Neural cell (in vitro differentiated cells): ENCODE measurements at regions not wholly inside any gene's neighbourhood (a gene's known extent, or its start where the extent isn't known, plus 50 kb on each side); places are given as distances from the start of the nearest gene placed in this dataset.

Experiments
- H2AFZ ChIP-seq: fragments of 200-600, 300-800 bp; sonication (generic), shearing (Covaris generic); 2 replicates; pipeline ENCODE4 v1.6.0; 2014; ENCODE audit warnings: low read depth, mild to moderate bottlenecking, antibody characterized with exemption, low read length, moderate library complexity
- H3F3A ChIP-seq: fragments of 200-600 bp; shearing (Covaris generic); 2 replicates; pipeline ENCODE4 v1.6.1; 2016; ENCODE audit warnings: mild to moderate bottlenecking, moderate library complexity, mixed read lengths, antibody characterized with exemption, low read length; ENCODE audit not compliant: insufficient read depth, poor library complexity, severe bottlenecking
- H3K27ac ChIP-seq: fragments of 200-600, 300-800 bp; sonication (generic), shearing (Covaris generic); 2 replicates; pipeline ENCODE4 v1.5.1; 2014; ENCODE audit warnings: mild to moderate bottlenecking, low read length, moderate library complexity
- H3K27me3 ChIP-seq: fragments of 300-800, 200-600 bp; sonication (generic), shearing (Covaris generic); 2 replicates; pipeline ENCODE4 v1.6.0; 2014; ENCODE audit warnings: mild to moderate bottlenecking, low read depth, low read length, moderate library complexity; ENCODE audit not compliant: insufficient read depth
- H3K36me3 ChIP-seq: fragments of 300-800, 200-600 bp; sonication (generic), shearing (Covaris generic); 2 replicates; pipeline ENCODE4 v1.5.1; 2014; ENCODE audit warnings: mild to moderate bottlenecking, antibody characterized with exemption, low read length, moderate library complexity; ENCODE audit not compliant: insufficient read depth
- H3K4me2 ChIP-seq: fragments of 300-800, 200-600 bp; sonication (generic), shearing (Covaris generic); 2 replicates; pipeline ENCODE4 v1.6.0; 2014; ENCODE audit warnings: mild to moderate bottlenecking, low read length
- H3K4me3 ChIP-seq: fragments of 300-800, 200-600 bp; sonication (generic), shearing (Covaris generic); 2 replicates; pipeline ENCODE4 v1.5.1; 2014; ENCODE audit warnings: mild to moderate bottlenecking, low read length, moderate library complexity
- H3K79me2 ChIP-seq: fragments of 200-600 bp; shearing (Covaris generic); replicated peaks from 2 replicates; pipeline ENCODE4 v1.6.0; 2014; ENCODE audit warnings: mild to moderate bottlenecking, low read length, moderate library complexity; ENCODE audit not compliant: insufficient read depth
- H3K9ac ChIP-seq: fragments of 300-800, 200-600 bp; sonication (generic), shearing (Covaris generic); 2 replicates; pipeline ENCODE4 v1.6.1; 2016; ENCODE audit warnings: mild to moderate bottlenecking, low read length, mixed read lengths
- H3K9me2 ChIP-seq: fragments of 200-600 bp; shearing (Covaris generic); 2 replicates; pipeline ENCODE4 v1.6.1; 2016; ENCODE audit warnings: mild to moderate bottlenecking, low read length, mixed read lengths; ENCODE audit not compliant: insufficient read depth
- H3K9me3 ChIP-seq: fragments of 200-600, 300-800 bp; sonication (generic), shearing (Covaris generic); 2 replicates; pipeline ENCODE4 v1.6.1; 2016; ENCODE audit warnings: mild to moderate bottlenecking, mixed run types, low read length, moderate library complexity, mixed read lengths
- H4K20me1 ChIP-seq: fragments of 200-600 bp; shearing (Covaris generic); 2 replicates; pipeline ENCODE4 v1.6.1; 2016; ENCODE audit warnings: mild to moderate bottlenecking, mixed run types; ENCODE audit not compliant: insufficient read depth
- EP300 ChIP-seq: fragments of 450-650 bp; conservative IDR thresholded peaks from 2 replicates; pipeline ENCODE4 v1.6.1; 2014; ENCODE audit warnings: antibody characterized with exemption, mild to moderate bottlenecking, moderate library complexity; ENCODE audit not compliant: poor library complexity, severe bottlenecking
- EZH2 ChIP-seq: fragments of 200-600, 300-800 bp; shearing (Covaris generic), sonication (generic); IDR thresholded peaks from 2 replicates; pipeline ENCODE4 v1.6.1; 2014; ENCODE audit warnings: antibody characterized with exemption, low read length, borderline replicate concordance, mild to moderate bottlenecking; ENCODE audit not compliant: insufficient read depth, poor library complexity, severe bottlenecking
- MXI1 ChIP-seq: fragments of 450-650 bp; conservative IDR thresholded peaks from 2 replicates; pipeline ENCODE4 v1.6.1; 2014; ENCODE audit warnings: antibody characterized with exemption, mild to moderate bottlenecking; ENCODE audit not compliant: poor library complexity, severe bottlenecking
- POLR2AphosphoS5 ChIP-seq: IDR thresholded peaks from 2 replicates; pipeline ENCODE4 v1.6.1; 2012
- RAD21 ChIP-seq: fragments of 450-650 bp; conservative IDR thresholded peaks from 2 replicates; pipeline ENCODE4 v1.6.1; 2014; ENCODE audit warnings: antibody characterized with exemption, mild to moderate bottlenecking, moderate library complexity
- SMC3 ChIP-seq: fragments of 450-650 bp; conservative IDR thresholded peaks from 2 replicates; pipeline ENCODE4 v1.6.1; 2014; ENCODE audit warnings: antibody characterized with exemption, mild to moderate bottlenecking, moderate library complexity; ENCODE audit not compliant: poor library complexity
- TAF1 ChIP-seq: IDR thresholded peaks from 2 replicates; pipeline ENCODE4 v1.6.1; 2012; ENCODE audit warnings: low read depth
- TF ChIP-seq, protein P1 (sequence below): IDR thresholded peaks from 2 replicates; pipeline ENCODE4 v1.6.1; 2012; ENCODE audit warnings: borderline replicate concordance
- TF ChIP-seq, protein P2 (sequence below): fragments of 450-650 bp; IDR thresholded peaks from 2 replicates; pipeline ENCODE4 v1.5.1; 2014; ENCODE audit warnings: antibody characterized with exemption, mild to moderate bottlenecking, moderate library complexity; ENCODE audit not compliant: poor library complexity, severe bottlenecking

DNA sequence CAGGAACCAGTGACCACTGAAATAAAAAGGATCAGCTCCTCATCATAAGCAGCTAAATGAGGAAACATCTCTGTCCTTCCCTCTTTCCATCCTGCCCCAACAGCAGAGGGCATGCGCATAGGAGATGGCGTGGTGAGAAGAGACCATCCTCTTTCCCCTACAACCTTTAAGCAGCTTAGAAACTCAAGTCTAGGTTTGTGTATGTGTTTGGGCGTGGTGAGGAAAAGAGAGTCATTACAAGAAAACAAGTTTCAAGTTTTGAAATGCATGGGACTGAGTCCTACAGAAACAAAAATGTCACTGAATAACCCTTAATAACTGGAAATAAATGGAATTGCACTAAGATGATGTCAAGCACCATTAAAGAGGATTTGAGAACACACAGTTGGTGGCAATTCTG, 96.4 kb upstream of the IL12B start:
- Histone ChIP-seq H3K4me2 (no peak overlapping the region), H3K9me2 (no peaks in the 10 kb centered on the region), H3K79me2 (no peaks in the 10 kb centered on the region), H4K20me1 (no peaks in the 10 kb centered on the region), H3K9ac (no peak overlapping the region), H3K36me3 (no peaks in the 10 kb centered on the region), H3K4me3 (no peak overlapping the region), H3K27me3 (no peaks in the 10 kb centered on the region), H3K9me3 (no peaks in the 10 kb centered on the region), H2AFZ (no peak overlapping the region), H3K27ac (no peak overlapping the region), H3F3A (no peaks in the 10 kb centered on the region)
- TF ChIP-seq SMC3 (no peak), RAD21 (no peak), EP300 (no peak)
- TF ChIP-seq, protein P1, sequence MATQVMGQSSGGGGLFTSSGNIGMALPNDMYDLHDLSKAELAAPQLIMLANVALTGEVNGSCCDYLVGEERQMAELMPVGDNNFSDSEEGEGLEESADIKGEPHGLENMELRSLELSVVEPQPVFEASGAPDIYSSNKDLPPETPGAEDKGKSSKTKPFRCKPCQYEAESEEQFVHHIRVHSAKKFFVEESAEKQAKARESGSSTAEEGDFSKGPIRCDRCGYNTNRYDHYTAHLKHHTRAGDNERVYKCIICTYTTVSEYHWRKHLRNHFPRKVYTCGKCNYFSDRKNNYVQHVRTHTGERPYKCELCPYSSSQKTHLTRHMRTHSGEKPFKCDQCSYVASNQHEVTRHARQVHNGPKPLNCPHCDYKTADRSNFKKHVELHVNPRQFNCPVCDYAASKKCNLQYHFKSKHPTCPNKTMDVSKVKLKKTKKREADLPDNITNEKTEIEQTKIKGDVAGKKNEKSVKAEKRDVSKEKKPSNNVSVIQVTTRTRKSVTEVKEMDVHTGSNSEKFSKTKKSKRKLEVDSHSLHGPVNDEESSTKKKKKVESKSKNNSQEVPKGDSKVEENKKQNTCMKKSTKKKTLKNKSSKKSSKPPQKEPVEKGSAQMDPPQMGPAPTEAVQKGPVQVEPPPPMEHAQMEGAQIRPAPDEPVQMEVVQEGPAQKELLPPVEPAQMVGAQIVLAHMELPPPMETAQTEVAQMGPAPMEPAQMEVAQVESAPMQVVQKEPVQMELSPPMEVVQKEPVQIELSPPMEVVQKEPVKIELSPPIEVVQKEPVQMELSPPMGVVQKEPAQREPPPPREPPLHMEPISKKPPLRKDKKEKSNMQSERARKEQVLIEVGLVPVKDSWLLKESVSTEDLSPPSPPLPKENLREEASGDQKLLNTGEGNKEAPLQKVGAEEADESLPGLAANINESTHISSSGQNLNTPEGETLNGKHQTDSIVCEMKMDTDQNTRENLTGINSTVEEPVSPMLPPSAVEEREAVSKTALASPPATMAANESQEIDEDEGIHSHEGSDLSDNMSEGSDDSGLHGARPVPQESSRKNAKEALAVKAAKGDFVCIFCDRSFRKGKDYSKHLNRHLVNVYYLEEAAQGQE, result no peak

DNA sequence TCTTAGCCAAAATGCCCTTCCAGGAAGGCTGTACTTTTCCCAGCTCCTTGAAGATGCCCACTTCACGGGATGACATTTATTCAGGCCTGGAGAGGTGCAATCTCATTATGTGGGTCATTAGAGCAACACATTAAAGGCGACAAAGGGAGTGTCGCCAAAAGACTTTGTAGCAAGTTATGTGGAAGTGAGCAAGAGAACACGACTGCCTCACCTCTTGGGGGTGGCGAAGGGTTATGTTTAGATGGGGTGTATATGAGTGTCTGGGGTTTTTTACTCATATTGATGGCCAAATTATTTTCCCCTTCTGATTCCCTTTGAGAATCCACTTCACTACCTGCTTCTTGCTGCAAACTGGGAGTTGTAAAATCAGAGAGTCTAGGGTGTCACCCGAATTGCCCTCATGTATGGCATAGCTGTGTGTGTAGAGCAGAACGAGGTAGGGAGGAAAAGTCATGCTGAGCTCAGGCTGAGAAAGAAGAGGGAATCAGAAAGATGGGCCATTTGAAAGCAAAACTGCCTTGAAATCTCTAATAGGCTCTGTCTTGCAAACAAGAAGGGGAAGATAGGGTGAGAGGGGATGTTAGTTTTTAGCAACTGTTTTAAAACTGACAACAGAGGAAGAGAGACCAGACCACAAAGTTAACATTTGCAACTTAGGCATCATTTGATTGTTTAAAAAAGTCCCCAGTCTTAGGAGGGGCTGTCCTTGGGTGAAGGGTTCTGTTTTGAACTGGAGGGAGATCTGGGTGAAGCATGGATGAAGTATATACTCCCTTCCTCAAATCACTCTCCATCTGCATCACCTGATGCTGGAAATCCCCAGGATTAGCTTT, 97.1 kb upstream of the IL12B start:
- no peaks in the 10 kb centered on the region for H3K36me3 ChIP-seq
- TF ChIP-seq EP300 (no peak), MXI1 (no peak), EZH2 (no peak), TAF1 (no peak), SMC3 (no peak), RAD21 (no peak), POLR2AphosphoS5 (no peak)
- TF ChIP-seq, protein P2, sequence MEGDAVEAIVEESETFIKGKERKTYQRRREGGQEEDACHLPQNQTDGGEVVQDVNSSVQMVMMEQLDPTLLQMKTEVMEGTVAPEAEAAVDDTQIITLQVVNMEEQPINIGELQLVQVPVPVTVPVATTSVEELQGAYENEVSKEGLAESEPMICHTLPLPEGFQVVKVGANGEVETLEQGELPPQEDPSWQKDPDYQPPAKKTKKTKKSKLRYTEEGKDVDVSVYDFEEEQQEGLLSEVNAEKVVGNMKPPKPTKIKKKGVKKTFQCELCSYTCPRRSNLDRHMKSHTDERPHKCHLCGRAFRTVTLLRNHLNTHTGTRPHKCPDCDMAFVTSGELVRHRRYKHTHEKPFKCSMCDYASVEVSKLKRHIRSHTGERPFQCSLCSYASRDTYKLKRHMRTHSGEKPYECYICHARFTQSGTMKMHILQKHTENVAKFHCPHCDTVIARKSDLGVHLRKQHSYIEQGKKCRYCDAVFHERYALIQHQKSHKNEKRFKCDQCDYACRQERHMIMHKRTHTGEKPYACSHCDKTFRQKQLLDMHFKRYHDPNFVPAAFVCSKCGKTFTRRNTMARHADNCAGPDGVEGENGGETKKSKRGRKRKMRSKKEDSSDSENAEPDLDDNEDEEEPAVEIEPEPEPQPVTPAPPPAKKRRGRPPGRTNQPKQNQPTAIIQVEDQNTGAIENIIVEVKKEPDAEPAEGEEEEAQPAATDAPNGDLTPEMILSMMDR, result no peak
- TF ChIP-seq, protein P1, result no peak

More for the DNA sequence above, 97.1 kb upstream of the IL12B start:
- H3K79me2 ChIP-seq, result no peaks in the 10 kb centered on the region
- H3K9me2 ChIP-seq, result no peaks in the 10 kb centered on the region
- no peak overlapping the region for H2AFZ ChIP-seq
- H3K4me3 ChIP-seq, result no peak overlapping the region
- no peak overlapping the region for H3K9ac ChIP-seq
- H3K4me2 ChIP-seq, result no peak overlapping the region
- no peaks in the 10 kb centered on the region for H4K20me1 ChIP-seq
- no peaks in the 10 kb centered on the region for H3F3A ChIP-seq
- no peak overlapping the region for H3K27ac ChIP-seq
- no peaks in the 10 kb centered on the region for H3K9me3 ChIP-seq
- H3K27me3 ChIP-seq, result no peaks in the 10 kb centered on the region
